ENCODE measurements at regions not wholly inside any gene's neighbourhood (a gene's known extent, or its start where the extent isn't known, plus 50 kb on each side); places are given as distances from the start of the nearest gene placed in this dataset.
"Not testable (repeated sequence)": the region's sequence is repeated elsewhere in the genome, so short reads cannot be mapped to it uniquely, and the experiment has no call there.

DNA sequence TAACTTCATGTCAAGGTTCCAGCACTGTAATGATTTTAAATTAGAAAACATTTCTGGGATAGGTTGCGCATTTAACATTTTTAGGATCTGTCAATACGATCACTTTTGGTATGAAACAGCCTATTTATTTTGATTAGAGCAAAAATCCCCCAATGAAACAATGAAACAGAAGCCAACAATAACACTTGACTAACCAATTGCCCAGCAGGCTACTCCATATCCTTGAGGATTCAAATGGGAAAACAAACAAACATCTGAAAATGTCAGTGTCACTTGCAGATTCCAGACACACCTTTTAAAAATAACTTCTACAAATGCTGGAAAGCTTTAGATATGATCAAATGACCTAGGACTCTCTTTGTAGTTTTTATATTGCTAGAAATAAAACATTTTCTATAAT, 1412.5 kb upstream of the PRR20A start:
- ATAC-seq: no peak

DNA sequence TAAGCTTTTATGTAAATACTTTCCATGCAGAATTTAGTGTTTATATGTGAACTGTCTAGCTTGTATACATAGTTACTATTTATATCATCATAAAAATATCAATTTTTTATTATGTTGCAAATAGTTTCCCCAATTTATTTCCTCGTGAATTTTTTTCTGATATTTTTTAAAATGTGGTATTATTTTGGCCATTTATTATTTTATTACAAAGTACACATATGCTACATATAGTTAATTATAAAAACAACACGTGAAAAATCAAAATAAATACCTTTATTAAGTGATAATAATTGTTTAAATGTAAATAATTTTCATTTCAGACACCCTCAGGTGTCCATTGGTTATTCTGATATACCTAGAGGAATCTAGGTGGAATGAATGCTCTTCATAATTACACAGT, 1394.9 kb upstream of the PRR20A start:
- no peak for ATAC-seq

DNA sequence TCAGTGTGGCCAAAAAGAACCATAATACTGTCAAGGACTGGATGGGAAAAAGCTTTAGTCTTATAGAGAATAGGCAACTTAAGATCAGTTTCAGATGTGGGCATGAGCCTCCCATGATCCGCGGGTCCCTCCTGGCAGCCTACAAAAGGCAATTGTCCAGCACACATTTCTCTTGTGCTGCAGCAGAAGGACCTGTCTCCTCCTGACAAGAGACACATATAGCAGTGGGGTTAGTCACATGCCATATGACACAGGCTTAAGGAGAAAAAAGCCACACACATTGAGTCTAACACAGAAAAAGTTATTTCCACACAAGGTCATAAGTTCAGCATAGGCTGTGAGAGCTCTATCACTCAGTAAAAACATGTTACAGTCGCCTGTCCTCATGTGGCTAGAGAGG, 1378.7 kb upstream of the PRR20A start:
- ATAC-seq: no peak

DNA sequence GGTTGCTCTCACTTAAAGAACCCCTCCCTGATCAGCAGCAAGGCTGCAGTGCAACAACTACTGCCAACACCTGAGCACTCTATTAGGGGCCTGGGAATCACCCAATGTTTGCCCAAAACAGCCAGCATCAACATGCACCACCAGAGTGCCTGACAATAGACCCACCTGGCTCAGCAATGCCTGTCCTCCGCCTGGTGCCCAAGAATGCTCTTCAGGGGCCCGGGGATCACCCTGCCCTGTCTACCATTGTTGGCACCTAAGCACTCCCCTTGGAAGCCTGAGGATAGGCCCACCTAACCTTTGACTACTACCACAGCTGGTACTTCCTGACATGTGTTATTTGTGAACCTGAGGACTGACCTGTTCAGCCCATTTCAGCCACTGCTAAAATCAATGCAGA, 1363.1 kb upstream of the PRR20A start:
- ATAC-seq: no peak

DNA sequence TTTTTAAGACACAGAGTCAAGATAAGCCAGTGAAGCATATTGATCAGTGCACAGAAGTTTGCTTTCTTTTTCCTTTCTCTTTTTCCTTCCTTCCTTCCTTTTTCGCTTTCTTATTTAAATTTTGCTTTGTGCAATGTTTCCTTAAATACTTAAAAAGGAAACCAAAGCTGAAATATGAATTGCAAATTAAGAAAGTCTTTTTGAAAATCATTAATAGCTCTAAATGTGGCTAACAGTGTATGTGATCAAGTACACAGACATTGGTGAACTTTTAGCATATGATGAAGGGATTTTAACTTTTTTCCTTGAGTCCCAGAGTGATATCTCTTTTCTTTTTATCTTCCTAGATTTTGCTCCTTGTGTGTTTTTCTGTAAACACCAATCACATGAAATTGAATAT, 1356.9 kb upstream of the PRR20A start:
- ATAC-seq: no peak

DNA sequence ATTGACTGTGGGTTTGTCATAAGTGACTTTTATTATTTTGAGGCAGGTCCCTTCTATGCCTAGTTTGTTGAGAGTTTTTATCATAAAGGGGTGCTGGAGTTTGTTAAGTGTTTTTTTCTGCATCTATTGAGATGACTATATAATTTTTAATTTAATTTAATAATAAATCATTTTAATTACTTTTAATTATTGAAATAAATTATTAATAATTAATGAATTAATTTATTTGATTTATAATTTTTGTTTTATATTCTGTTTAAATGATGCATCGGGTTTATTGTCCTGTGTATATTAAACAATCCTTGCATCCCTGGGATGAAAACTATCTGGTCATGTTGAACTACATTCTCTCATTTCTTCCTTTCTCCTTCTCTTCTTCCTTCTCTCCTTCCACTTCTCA, 1352.2 kb upstream of the PRR20A start:
- no peak for ATAC-seq

DNA sequence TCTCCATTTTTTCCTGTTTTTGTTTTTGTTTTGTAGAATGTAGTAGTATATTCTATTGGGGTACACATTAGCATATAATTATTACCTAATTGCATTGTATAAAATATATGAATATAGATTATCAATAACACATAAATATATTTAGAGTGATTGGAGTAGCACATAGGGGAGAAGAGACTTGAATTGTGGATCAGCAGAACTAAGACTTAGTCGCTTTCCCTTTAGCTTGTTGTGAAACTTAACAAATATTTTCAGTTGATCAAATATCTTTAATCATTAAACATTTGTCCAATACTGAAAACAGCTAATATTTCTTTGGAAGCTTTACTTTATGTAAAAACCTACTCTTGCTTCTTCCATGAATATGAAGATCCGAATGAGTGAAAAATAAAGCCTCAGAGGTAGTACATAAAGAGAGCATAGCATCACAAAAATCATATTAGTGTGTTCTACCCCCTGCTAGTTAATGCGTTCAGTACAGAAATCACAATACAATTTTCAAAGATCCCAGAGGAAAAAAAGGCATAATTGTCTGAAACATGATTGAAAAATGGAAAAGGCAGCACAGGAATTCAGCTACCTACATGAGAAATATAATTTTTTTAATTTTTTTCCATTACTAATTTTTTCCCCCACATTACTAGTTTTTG, 1348.0 kb upstream of the PRR20A start:
- no peak for ATAC-seq

DNA sequence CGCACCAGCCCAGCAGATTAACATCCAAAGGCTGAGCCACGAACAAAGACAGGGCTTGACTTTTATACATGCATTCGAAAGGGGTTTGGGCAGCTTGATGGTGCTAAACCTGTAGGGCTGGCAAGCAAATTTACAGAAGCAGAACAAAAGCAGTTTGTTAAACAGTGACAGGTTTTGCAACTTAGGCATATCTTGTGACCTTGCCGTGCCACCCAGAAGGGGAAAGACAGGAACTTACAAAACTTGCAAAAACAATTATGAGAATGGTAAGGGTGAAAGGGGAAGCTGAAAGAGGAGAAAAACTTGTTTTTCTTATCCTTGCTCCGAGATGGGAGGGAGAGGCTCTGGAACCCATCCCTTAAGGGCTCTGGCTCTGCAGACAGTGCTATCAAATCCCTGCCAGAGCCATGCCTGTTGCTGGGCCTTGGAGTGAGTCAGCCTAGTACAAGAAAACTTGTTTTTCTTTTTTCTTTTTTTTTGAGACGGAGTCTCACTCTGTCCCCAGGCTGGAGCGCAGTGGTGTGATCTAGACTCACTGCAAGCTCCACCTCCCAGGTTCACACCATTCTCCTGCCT, 1325.2 kb upstream of the PRR20A start:
- ATAC-seq: no peak

DNA sequence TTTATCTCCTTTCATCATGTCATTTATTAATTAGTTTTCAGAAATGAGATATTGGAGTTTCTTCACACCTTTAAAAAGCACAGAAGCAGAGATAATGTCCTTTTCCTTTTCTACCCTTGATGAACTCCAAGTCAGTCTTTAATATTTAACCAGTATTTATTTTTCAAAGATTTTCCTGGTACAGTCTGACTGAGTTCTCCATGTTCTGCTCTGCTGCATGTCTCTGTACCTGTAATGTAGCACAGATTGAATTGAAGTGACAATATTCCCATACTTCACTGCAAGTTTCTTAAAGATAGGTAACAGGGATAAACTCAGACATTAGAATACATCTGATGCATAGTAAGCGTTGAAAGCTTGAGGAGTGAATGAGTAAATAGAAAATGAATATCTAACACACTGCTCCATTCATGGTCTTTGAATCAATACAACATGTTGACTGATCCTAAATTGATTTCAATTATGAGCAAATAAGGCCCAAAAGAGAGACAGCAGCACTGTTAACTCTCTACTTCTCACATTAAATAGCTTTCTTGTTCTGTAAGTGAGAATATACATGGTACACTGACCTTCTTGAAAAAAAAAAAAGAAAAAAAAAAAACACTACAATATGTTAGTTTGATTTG, 1323.6 kb upstream of the PRR20A start:
- no peak for ATAC-seq

DNA sequence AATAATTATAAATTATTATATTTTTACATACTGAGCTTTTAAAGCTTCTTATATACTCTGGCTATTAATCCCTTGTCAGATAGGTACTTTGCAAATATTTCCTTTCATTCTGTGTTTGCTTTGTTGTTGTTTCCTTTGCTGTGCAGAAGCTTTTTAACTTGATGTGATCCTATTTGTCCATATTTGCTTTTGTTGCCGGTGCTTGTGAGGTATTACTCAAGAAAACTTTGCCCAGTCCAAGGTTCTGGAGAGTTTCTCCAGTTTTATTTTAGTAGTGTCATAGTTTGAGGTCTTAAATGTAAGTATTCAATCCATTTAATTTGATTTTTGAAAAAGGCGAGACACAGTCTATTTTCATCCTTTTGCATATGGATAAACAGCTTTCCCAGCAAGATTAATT, 1319.9 kb upstream of the PRR20A start:
- ATAC-seq: no peak

DNA sequence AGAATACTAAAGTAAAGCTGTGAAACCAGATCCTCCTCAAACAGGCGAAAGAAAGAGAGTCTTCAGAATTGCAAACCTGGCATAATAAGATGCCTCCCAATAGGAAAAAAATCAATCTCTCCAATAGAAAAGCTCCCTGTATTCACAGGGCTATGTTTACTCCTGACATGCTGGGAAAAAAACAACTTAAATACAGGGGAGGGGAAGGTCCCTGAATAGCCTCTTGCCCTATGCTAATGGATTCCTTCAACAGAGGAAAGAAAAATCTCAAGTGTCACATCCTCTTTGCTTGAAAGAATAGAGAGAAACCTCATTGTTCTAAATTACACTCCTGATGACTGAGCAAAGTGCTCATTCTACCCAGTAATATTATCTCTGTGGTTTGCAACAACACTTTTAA, 1271.1 kb upstream of the PRR20A start:
- no peak for ATAC-seq

DNA sequence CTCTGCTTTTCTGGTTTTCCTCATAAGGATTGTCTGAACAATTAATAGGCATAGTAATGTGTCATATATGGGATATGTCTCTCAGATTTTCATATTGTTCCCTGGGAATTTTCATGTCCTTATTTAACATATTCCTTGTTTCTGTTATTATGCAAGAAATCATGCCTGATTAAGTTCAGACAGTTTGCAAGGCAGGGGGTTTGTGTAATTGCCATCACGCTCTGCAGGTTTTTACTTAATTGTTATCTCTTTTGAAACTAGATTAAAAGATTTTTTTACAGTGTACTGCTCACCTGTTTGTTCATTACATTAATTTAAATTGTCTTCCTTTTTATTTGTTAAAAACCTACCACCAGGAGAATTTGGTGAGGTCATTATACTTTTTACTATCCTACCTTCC, 1253.2 kb upstream of the PRR20A start:
- ATAC-seq: no peak

DNA sequence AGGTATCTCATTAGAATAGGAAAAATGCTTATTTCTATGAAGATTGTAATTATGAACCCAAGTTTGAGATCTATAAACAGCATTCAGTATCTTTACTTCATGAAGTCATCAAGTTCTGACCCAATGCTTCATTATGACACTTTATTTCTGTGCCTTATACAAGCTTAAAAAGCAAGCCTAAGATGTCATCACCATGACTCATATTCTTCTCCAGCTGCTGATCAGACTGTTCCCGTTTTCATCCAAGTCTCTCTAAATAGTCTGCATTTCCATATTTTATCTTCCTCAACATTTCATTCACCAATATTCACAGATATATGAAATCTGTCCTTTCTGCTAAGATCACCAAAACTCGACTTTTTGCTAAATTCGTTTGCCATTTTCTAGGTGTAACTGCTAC, 1247.2 kb upstream of the PRR20A start:
- ATAC-seq: no peak

DNA sequence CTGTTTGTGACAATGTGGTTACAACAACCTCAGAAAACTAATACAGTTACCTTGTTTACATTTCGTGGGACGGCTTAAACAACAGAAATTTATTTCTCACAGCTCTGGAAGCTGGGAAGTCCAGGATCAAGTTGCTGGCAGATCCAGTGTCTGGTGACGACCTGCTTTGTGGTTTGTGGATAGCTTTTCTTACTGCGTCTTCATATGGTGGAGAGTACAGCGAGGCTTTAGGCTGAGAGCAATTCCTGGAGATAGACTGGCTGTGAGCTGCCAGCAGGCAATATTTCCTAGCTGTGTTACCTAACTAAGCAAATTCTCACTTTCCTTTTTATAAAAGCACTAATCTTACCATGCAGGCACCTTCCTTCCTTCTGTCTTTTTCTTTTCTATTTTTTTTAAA, 1203.5 kb upstream of the PRR20A start:
- ATAC-seq: no peak

DNA sequence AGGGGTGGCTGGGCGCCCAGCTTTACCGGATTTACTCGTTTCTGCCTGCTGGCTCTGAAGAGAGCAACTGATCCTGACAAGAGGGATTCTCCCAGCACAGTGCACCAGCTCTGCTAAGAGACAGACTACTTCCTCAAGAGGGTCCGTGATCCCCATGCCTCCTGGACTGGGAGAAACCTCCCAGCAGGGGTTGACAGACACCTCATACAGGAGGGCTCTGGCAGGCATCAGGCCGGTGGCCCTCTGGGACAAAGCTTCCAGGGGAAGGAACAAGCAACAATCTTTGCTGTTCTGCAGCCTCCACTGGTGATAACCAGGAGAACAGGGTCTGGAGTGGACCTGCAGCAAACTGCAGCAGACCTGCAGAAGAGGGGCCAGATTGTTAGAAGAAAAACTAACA, 1192.5 kb upstream of the PRR20A start:
- ATAC-seq: no peak

DNA sequence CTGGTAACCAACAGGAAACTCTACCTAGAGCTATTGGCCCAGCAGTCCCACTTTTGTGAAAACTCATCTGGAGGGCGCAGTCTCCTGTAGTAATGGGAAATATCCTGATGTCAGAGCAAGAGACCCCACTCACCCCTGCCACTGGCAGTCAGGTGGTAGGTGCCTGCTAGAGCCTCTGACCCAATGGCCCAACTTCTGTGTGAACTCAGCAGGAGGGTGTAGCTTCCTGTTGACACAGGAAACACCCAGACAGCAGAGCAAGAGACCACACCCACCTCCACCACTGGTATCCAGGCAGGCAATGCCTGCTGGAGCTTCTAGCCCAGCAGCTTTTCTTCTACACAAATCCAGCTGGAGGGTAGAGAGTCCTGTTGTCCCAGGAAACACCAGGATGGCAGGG, 1176.8 kb upstream of the PRR20A start:
- ATAC-seq: no peak

DNA sequence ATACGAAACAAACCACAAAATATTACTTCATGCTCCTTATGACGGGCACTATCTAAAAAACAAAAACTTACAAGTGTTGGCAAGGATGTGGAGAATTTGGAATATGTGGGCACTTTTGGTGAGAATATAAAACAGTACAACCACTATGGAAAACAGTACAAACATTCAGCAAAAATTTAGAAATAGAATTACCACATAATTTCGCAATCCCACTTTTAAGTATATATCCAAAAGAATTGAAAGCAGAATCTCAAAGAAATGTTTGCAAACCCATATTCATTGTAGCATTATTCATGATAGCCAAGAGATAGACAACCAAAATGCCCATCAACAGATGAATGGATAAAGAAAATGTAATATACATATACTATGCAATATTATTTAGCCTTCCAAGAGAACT, 1173.7 kb upstream of the PRR20A start:
- ATAC-seq: no peak

DNA sequence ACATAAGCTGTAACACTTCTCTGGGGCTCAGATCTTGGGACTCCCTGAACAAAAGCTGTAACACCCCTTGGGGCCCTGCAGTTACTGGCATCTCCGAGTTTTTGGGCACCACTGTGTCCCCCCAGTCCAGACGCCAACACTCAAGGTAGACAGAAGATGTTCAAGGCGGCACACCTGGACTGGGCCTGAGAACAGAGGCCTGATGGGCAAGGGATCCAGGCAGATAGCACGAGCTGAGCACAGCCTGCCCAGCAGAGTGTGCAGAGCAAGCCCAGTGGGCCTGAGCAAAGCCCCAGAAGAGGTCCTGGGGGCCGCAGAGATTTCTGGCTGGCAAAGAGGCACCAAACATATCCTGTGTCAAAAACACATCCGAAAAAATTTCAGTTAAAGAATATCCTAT, 1163.3 kb upstream of the PRR20A start:
- ATAC-seq: no peak

DNA sequence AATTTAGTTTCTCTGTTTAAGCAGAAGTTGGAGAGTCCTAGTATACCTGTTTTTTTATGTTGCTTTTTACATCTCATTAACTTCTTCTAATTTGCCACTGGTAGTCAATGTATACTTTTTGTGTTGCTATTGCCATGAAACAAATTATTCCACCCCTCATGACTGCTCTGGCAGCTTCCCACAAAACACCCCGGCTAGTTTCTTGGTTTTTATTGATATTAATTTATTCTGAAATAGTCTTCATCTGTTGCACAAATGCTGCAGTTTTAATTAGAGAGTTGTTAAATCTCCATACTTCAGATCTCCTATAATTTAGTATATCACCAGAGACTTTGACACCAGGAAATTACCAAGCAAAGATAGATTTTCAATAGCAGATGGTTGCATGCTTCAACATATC, 1159.3 kb upstream of the PRR20A start:
- ATAC-seq: no peak

DNA sequence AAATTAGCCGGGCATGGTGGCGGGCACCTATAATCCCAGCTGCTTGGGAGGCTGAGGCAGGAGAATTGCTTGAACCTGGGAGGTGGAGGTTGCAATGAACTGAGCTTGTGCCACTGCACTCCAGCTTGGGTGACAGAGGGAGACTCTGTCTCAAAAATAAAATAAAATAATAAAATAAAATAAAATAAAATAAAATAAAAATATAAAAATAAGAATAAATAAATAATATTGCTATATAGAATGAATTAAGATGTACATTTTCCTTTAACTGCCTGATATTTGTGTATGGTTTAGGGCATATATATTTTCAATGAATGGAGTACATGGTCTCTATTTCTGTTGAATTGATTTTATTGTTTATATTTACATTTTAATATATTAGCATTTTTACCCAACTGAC, 1156.7 kb upstream of the PRR20A start:
- ATAC-seq: not testable (repeated sequence)

DNA sequence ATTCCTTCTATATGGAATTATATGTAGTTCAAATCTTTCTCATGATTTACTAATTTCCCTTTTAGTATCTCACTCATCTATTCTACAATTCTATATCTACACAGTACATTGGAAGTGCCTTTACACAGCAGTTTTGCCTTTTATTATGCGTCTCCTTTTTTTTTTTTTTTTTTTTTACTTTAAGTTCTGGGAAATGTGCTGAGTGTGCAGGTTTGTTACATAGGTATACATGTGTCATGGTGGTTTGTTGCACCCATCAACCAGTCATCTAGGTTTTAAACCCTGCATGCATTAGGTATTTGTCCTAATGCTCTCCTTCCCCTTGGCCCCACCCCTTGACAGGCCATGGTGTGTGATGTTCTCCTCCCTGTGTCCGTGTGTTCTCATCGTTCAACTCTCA, 1150.1 kb upstream of the PRR20A start:
- no peak for ATAC-seq

DNA sequence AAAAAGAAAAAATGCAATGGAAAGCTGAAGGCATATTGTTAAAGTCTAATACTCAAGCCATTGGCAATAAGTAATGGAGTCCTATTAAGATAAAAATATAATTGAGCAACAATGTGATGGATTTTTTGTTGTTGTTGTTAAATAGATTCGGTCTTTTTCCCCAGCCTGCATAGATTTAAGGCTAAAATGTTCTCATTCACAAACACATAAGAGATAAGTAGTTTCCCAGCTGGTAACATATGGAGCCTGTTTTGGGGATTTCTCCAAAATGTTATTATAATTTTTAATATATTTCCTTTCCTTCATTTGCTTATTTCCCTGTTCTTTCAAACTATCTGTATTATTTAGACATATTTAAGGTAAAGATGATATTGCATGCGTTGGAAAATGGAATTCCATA, 1149.1 kb upstream of the PRR20A start:
- ATAC-seq: no peak

DNA sequence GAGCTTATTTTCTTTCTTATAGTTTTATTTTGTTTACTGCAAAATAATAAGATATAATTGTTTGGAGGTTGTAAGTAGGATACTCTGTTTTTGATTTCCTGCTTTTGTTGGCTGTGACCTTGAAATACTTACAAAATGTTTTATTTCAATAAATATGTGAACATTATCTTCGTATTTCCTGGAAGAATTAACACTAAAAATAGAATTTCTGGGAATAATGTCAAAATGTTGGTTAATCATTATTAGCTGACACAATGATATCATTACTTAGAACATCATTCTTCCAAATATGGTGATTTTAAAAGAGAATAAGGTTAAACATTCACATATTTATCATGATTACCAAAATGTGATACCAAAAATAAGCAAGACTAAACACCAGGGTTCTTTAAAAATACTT, 1148.6 kb upstream of the PRR20A start:
- ATAC-seq: no peak

DNA sequence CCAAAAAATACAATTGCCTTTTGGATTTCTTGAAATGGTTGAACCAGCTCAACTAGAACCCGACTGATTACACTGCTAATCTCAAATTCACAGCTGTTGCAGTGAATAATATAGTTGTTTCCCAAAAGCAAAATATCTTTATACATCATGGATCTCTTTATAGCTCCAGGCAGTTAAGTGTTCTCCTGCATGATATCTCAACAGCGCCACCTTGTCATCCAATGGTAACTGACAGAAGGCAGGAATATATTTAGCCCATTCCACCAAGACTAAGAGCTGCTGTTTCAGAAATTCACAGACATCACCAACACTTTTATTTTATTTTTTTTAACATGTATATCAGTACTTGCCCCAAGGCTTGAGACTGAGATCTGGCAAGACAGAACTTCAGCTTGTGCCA, 1141.0 kb upstream of the PRR20A start:
- no peak for ATAC-seq

DNA sequence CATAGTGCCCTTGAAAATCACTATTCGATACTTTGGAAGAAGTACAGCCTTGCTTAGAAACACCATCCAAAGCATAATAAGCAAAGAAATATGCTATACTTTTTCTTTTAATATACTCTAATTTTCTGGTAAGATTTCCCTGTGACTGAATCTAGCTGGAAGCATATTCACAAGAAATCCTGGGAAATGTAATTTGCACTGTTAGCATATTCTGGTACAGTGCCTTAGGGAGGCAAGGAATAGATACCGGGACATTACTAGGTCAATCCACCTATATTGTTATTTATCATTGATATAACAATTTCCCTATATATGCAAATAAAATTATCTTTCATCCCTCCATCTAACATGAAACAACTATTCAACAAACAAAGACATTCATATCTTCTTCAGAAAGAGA, 1131.3 kb upstream of the PRR20A start:
- ATAC-seq: no peak
